Liver (tissue), 8 donors: ENCODE measurements at regions not wholly inside any gene's neighbourhood (a gene's known extent, or its start where the extent isn't known, plus 50 kb on each side); places are given as distances from the start of the nearest gene placed in this dataset.

Experiments
- DNase-seq: peaks from one replicate; pipeline ENCODE4 v3.0.0-alpha.2; 2017; ENCODE audit warnings: low spot score
- H3K27ac ChIP-seq, 2 donors: one replicate each; pipeline ENCODE4 v1.7.0; 2013; ENCODE audit warnings: inconsistent platforms in 2 of 2, low read length in 2 of 2, control low read depth in 1 of 2, low read depth in 1 of 2, mild to moderate bottlenecking in 1 of 2
- H3K27me3 ChIP-seq, 4 donors: one replicate each; pipeline versions ENCODE4 v1.6.1 to v1.7.0; 2013; ENCODE audit warnings: low read length in 3 of 4, inconsistent platforms in 1 of 4, mild to moderate bottlenecking in 1 of 4, moderate library complexity in 1 of 4; ENCODE audit not compliant: control insufficient read depth in 4 of 4, insufficient read depth in 4 of 4
- H3K36me3 ChIP-seq, 4 donors: one replicate each; pipeline versions ENCODE4 v1.6.1 to v1.7.0; 2013; ENCODE audit warnings: low read length in 3 of 4, mild to moderate bottlenecking in 3 of 4, low read depth in 1 of 4, moderate library complexity in 1 of 4; ENCODE audit not compliant: control insufficient read depth in 4 of 4, insufficient read depth in 3 of 4
- H3K4me1 ChIP-seq, 4 donors: one replicate each; pipeline versions ENCODE4 v1.6.1 to v1.7.0; 2013; ENCODE audit warnings: low read length in 3 of 4, mild to moderate bottlenecking in 3 of 4, moderate library complexity in 1 of 4; ENCODE audit not compliant: control insufficient read depth in 4 of 4, insufficient read depth in 4 of 4
- H3K4me3 ChIP-seq, 3 donors: one replicate each; pipeline versions ENCODE4 v1.6.1 to v1.7.0; 2013; ENCODE audit warnings: low read length in 3 of 3, control low read depth in 1 of 3, low read depth in 1 of 3, mild to moderate bottlenecking in 1 of 3
- H3K9ac ChIP-seq, 2 donors: one replicate each; pipeline ENCODE4 v1.7.0; 2013; ENCODE audit warnings: low read length in 2 of 2, mild to moderate bottlenecking in 2 of 2, moderate library complexity in 2 of 2, control low read depth in 1 of 2, low read depth in 1 of 2
- H3K9me3 ChIP-seq, 4 donors: one replicate each; pipeline versions ENCODE4 v1.6.1 to v1.7.0; 2013; ENCODE audit warnings: low read length in 3 of 4; ENCODE audit not compliant: control insufficient read depth in 4 of 4
- EGR1 ChIP-seq, 2 donors: IDR thresholded peaks; 2 replicates each; pipeline ENCODE4 v1.6.1; 2016 to 2018; ENCODE audit warnings: antibody characterized with exemption in 2 of 2, low read depth in 2 of 2
- FOXA2 ChIP-seq: IDR thresholded peaks from 2 replicates; pipeline ENCODE4 v1.6.1; 2016; ENCODE audit warnings: antibody characterized with exemption
- GABPA ChIP-seq, 2 donors: IDR thresholded peaks in 1 of 2; conservative IDR thresholded peaks in 1 of 2; 2 replicates each; pipeline ENCODE4 v1.6.1; 2016; ENCODE audit warnings: antibody characterized with exemption in 2 of 2, mild to moderate bottlenecking in 1 of 2, moderate library complexity in 1 of 2
- HNF4A ChIP-seq, 2 donors: conservative IDR thresholded peaks; 2 replicates each; pipeline ENCODE4 v1.6.1; 2016; ENCODE audit warnings: antibody characterized with exemption in 2 of 2, mild to moderate bottlenecking in 2 of 2
- HNF4G ChIP-seq: IDR thresholded peaks from 2 replicates; pipeline ENCODE4 v1.6.1; 2016; ENCODE audit warnings: antibody characterized with exemption
- JUND ChIP-seq, 2 donors: IDR thresholded peaks; 2 replicates each; pipeline ENCODE4 v1.6.1; 2016; ENCODE audit warnings: antibody characterized with exemption in 2 of 2
- RAD21 ChIP-seq, 2 donors: IDR thresholded peaks; 2 replicates each; pipeline ENCODE4 v1.6.1; 2016; ENCODE audit warnings: antibody characterized with exemption in 2 of 2, mild to moderate bottlenecking in 2 of 2
- SP1 ChIP-seq: IDR thresholded peaks from 2 replicates; pipeline ENCODE4 v1.6.1; 2018; ENCODE audit warnings: antibody characterized with exemption, mild to moderate bottlenecking
- TAF1 ChIP-seq: conservative IDR thresholded peaks from 2 replicates; pipeline ENCODE4 v1.6.1; 2016; ENCODE audit warnings: antibody characterized with exemption, mild to moderate bottlenecking
- WGBS: extraction: QIAGEN DNeasy Blood & Tissue Kit; methylation state at CpG from one replicate; pipeline ENCODE4 v1.1.7; 2013; 5-methylcytosine and 5-hydroxymethylcytosine counted together
- TF ChIP-seq, protein P1 (sequence below): IDR thresholded peaks from 2 replicates; pipeline ENCODE4 v1.6.1; 2016; ENCODE audit warnings: antibody characterized with exemption, mild to moderate bottlenecking
- TF ChIP-seq, protein P2 (sequence below): IDR thresholded peaks from 2 replicates; pipeline ENCODE4 v1.6.1; 2016; ENCODE audit warnings: antibody characterized with exemption
- TF ChIP-seq, protein P3 (sequence below): fragments of 150-350 bp; IDR thresholded peaks from 2 replicates; pipeline ENCODE4 v1.5.1; 2017; ENCODE audit warnings: improper control_type of control experiment, low read depth, low read length; ENCODE audit not compliant: missing input control
- donor health status: healthy.
- donor health status: healthy.
- donor health status: healthy.
- donor health status: healthy.
- donor health status: healthy.

DNA sequence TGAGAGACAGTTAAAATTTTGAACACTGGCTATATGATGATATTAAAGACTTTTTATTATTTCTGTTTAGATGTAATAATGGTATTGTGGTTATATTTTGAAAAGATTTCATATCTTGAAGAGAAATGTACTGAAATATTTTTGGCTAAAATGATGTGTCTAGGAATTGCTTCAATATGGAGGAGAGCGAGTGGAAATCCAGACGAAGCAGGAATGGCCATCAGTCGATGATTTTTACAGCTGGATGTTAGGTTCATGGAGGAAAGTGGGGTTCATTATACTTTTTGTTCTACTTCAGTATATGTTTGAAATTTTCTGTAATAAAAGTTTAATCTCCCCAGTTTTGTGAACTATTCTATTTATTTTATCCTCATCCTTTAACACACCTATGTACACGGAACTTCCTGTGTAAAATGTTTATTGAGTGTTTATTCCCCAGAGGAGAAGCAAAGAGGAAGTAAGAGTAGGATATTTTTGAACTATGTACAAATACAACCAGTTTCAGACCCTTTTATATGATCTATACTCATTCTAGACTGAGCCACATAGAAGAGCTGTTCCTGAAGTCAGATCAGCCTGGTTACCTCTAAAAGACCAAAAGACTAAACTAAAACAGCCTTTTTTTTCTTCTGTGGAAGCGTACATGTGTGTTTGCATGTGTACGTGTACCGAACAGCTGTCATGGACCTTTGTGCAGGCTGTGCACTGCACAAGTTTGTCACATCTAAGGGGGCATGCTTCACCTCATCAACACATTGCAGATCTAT, 211.0 kb upstream of the NUDT4 start (continued):
- TF ChIP-seq HNF4G = no peak
- no peak for TF ChIP-seq TAF1
- no peak for TF ChIP-seq JUND (IDR thresholded peaks at IDR 0.05)
- no peak for TF ChIP-seq EGR1 (IDR thresholded peaks at IDR 0.05; ENCODE audit: low read depth in 2 of 2)

DNA sequence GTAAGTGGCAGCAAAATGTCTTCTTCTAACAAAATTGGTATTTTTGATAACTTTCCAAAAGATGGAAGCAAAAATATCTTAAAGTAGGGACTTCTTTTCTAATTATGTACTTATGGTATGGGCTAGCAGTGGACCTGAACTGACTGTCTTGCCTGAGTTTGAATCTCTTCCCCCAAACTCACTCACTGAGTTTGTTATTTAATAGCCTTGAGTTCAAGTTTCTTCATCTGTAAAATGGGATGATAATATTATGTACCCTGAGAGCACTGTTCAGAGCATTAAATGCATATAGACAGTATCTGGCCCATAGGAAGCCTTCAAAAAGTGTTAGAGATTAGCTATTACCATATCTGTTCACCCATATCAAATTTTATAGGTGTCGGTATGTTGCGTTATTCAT, 210.4 kb upstream of the NUDT4 start:
- H3K36me3 ChIP-seq = no peaks in the 10 kb centered on the region
- no peak for TF ChIP-seq TAF1
- no peak for TF ChIP-seq SP1
- TF ChIP-seq, protein P1, sequence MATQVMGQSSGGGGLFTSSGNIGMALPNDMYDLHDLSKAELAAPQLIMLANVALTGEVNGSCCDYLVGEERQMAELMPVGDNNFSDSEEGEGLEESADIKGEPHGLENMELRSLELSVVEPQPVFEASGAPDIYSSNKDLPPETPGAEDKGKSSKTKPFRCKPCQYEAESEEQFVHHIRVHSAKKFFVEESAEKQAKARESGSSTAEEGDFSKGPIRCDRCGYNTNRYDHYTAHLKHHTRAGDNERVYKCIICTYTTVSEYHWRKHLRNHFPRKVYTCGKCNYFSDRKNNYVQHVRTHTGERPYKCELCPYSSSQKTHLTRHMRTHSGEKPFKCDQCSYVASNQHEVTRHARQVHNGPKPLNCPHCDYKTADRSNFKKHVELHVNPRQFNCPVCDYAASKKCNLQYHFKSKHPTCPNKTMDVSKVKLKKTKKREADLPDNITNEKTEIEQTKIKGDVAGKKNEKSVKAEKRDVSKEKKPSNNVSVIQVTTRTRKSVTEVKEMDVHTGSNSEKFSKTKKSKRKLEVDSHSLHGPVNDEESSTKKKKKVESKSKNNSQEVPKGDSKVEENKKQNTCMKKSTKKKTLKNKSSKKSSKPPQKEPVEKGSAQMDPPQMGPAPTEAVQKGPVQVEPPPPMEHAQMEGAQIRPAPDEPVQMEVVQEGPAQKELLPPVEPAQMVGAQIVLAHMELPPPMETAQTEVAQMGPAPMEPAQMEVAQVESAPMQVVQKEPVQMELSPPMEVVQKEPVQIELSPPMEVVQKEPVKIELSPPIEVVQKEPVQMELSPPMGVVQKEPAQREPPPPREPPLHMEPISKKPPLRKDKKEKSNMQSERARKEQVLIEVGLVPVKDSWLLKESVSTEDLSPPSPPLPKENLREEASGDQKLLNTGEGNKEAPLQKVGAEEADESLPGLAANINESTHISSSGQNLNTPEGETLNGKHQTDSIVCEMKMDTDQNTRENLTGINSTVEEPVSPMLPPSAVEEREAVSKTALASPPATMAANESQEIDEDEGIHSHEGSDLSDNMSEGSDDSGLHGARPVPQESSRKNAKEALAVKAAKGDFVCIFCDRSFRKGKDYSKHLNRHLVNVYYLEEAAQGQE = no peak
- no peak for TF ChIP-seq FOXA2
- TF ChIP-seq RAD21 (IDR thresholded peaks at IDR 0.05) = no peak
- TF ChIP-seq GABPA (IDR thresholded peaks at IDR 0.05 in 1 of 2, conservative IDR thresholded peaks at IDR 0.05 in 1 of 2) = no peak
- no peak overlapping the region for H3K9ac ChIP-seq
- WGBS = 87% methylated on average over 2 of the region's 2 CpGs
- no peaks in the 10 kb centered on the region for H3K9me3 ChIP-seq
- peaks cover 0 to 5% (median 2%) of the 10 kb centered on the region in 4 donors for H3K4me1 ChIP-seq
- H3K4me3 ChIP-seq = no peak overlapping the region
- no peak for DNase-seq
- no peaks in the 10 kb centered on the region for H3K27me3 ChIP-seq
- H3K27ac ChIP-seq = no peak overlapping the region

DNA sequence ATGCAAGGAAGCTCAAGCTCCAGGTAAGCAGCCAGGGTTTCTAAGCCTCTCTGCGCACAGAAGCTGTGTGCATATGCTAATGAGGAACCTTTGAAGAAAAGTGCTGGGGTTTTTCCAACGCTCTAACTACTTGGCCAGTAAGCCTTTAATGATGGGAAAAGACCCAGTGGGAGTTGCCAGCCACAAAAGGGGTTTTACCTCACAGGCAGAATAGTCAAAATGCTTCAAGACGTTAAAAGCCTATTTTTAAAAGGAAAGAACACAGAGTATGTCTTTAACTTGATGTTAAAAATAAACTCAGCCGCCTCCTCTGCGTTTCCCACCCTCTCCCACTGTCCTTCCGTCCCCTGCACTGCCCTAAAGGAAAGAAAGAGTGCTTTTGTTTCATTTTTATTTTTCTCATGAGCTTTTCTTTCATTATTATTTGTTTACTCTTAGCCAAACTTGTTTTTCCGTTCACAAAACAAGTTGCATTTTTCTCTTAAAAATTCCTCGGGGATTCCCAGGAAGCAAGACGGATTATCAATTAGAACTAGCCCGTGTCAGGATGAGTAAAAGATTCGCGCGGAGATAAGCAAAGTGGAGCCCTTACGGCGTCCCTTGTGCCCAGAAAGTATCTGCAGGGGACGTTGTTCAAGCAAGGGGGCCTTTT, 209.8 kb upstream of the NUDT4 start:
- Histone ChIP-seq H3K4me1 (peaks cover 0 to 5% (median 2%) of the 10 kb centered on the region in 4 donors), H3K9me3 (no peaks in the 10 kb centered on the region), H3K27ac (no peak overlapping the region), H3K36me3 (no peaks in the 10 kb centered on the region), H3K27me3 (no peaks in the 10 kb centered on the region), H3K9ac (peak overlapping the region in 1 of 2 donors; percentile 56), H3K4me3 (peak overlapping the region; percentile 33 to 77 (median 70))
- DNase-seq = no peak
- WGBS = 9% methylated on average over 16 of the region's 16 CpGs
- TF ChIP-seq RAD21 (IDR thresholded peaks at IDR 0.05) (peak in 1 of 2 donors; percentile 20), FOXA2 (peak; percentile 8), EGR1 (IDR thresholded peaks at IDR 0.05; ENCODE audit: low read depth in 2 of 2) (no peak), GABPA (IDR thresholded peaks at IDR 0.05 in 1 of 2, conservative IDR thresholded peaks at IDR 0.05 in 1 of 2) (no peak)

DNA sequence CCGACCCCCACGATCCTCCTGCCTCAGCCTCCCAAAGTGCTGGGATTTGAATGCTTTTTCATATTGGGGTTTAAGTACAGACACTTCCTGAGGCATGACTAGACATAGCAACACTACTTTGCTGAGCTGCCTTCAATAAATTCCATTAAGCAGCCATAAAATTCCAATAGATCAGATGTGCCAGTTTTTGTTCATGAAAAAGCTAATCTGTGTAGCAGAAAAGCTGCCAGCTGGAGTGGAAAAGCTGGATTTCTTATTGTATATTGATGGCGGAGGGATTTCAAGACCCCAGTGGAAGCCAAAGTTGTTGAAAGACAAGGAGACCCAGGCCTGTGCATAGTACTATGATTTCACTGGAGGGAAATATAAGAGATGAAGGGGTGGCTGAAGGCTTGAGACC, 209.0 kb upstream of the NUDT4 start:
- WGBS = 98% methylated on average over 3 of the region's 3 CpGs
- DNase-seq = no peak
- no peak for TF ChIP-seq GABPA (IDR thresholded peaks at IDR 0.05 in 1 of 2, conservative IDR thresholded peaks at IDR 0.05 in 1 of 2)
- no peak for TF ChIP-seq JUND (IDR thresholded peaks at IDR 0.05)
- TF ChIP-seq HNF4A (conservative IDR thresholded peaks at IDR 0.05) = no peak
- TF ChIP-seq, protein P2, sequence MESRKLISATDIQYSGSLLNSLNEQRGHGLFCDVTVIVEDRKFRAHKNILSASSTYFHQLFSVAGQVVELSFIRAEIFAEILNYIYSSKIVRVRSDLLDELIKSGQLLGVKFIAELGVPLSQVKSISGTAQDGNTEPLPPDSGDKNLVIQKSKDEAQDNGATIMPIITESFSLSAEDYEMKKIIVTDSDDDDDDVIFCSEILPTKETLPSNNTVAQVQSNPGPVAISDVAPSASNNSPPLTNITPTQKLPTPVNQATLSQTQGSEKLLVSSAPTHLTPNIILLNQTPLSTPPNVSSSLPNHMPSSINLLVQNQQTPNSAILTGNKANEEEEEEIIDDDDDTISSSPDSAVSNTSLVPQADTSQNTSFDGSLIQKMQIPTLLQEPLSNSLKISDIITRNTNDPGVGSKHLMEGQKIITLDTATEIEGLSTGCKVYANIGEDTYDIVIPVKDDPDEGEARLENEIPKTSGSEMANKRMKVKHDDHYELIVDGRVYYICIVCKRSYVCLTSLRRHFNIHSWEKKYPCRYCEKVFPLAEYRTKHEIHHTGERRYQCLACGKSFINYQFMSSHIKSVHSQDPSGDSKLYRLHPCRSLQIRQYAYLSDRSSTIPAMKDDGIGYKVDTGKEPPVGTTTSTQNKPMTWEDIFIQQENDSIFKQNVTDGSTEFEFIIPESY = no peak
- TF ChIP-seq, protein P3, sequence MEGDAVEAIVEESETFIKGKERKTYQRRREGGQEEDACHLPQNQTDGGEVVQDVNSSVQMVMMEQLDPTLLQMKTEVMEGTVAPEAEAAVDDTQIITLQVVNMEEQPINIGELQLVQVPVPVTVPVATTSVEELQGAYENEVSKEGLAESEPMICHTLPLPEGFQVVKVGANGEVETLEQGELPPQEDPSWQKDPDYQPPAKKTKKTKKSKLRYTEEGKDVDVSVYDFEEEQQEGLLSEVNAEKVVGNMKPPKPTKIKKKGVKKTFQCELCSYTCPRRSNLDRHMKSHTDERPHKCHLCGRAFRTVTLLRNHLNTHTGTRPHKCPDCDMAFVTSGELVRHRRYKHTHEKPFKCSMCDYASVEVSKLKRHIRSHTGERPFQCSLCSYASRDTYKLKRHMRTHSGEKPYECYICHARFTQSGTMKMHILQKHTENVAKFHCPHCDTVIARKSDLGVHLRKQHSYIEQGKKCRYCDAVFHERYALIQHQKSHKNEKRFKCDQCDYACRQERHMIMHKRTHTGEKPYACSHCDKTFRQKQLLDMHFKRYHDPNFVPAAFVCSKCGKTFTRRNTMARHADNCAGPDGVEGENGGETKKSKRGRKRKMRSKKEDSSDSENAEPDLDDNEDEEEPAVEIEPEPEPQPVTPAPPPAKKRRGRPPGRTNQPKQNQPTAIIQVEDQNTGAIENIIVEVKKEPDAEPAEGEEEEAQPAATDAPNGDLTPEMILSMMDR = no peak

More for the DNA sequence above, 209.0 kb upstream of the NUDT4 start:
- H3K36me3 ChIP-seq = no peaks in the 10 kb centered on the region
- no peak overlapping the region for H3K27ac ChIP-seq
- H3K27me3 ChIP-seq = no peaks in the 10 kb centered on the region
- H3K4me3 ChIP-seq = peak overlapping the region in 1 of 3 donors; percentile 70
- no peak overlapping the region for H3K9ac ChIP-seq
- peaks cover 0 to 5% (median 2%) of the 10 kb centered on the region in 4 donors for H3K4me1 ChIP-seq
- no peaks in the 10 kb centered on the region for H3K9me3 ChIP-seq
